ENCODE measurements at regions not wholly inside any gene's neighbourhood (a gene's known extent, or its start where the extent isn't known, plus 50 kb on each side); places are given as distances from the start of the nearest gene placed in this dataset.

GRCh38 chr12:85688837-85689236 lies 147.4 kb downstream of the RASSF9 start (continued):
- TF ChIP-seq ZNF280D (tag by site-specific recombination; IDR thresholded peaks at IDR 0.05) = no peak

GRCh38 chr12:85690146-85690545 lies 146.1 kb downstream of the RASSF9 start:
- Histone ChIP-seq H3K4me3 (ENCODE audit: low read depth, low read length) (no peak overlapping the region), H3K9me3 (ENCODE audit: control insufficient read depth, insufficient read depth, low read depth, low read length) (no peaks in the 10 kb centered on the region), H3K36me3 (ENCODE audit: control insufficient read depth in 2 of 2, insufficient read depth in 1 of 2, low read length in 2 of 2) (no peaks in the 10 kb centered on the region), H3K27ac (ENCODE audit: extremely low read depth, low read depth, low read length) (no peak overlapping the region), H3K4me1 (ENCODE audit: control insufficient read depth, insufficient read depth, low read length) (no peaks in the 10 kb centered on the region)
- POLR2A ChIA-PET = no interaction called here
- TF ChIP-seq ZNF214 (tag by site-specific recombination; IDR thresholded peaks at IDR 0.05; ENCODE audit: borderline replicate concordance) (no peak), ZNF10 (tag by site-specific recombination; IDR thresholded peaks at IDR 0.05) (no peak), ZNF76 (tag by site-specific recombination; IDR thresholded peaks at IDR 0.05; ENCODE audit: borderline replicate concordance, low read depth) (no peak), ZNF140 (tag by site-specific recombination; IDR thresholded peaks at IDR 0.05) (no peak), ZNF148 (tag by site-specific recombination; IDR thresholded peaks at IDR 0.05; ENCODE audit: borderline replicate concordance) (no peak), ZNF174 (tag by site-specific recombination; IDR thresholded peaks at IDR 0.05) (no peak), KLF1 (tag by site-specific recombination; IDR thresholded peaks at IDR 0.05) (no peak), ZBTB26 (tag by site-specific recombination; optimal IDR thresholded peaks at IDR 0.05) (no peak), ZNF19 (tag by site-specific recombination; IDR thresholded peaks at IDR 0.05; ENCODE audit: low read depth) (no peak), ZNF146 (tag by site-specific recombination; IDR thresholded peaks at IDR 0.05) (no peak), ZNF658 (tag by site-specific recombination; IDR thresholded peaks at IDR 0.05) (no peak), ZNF248 (tag by site-specific recombination; IDR thresholded peaks at IDR 0.05) (no peak), ZNF121 (tag by site-specific recombination; IDR thresholded peaks at IDR 0.05) (no peak), ZNF501 (tag by site-specific recombination; IDR thresholded peaks at IDR 0.05) (no peak), ZNF560 (tag by site-specific recombination; IDR thresholded peaks at IDR 0.05; ENCODE audit: borderline replicate concordance) (no peak), ZNF211 (tag by site-specific recombination; IDR thresholded peaks at IDR 0.05; ENCODE audit: low read depth) (no peak), ZNF112 (tag by site-specific recombination; IDR thresholded peaks at IDR 0.05) (no peak)
- CTCF ChIA-PET = interaction anchor here (0.6 to 1.0 kb wide), 2 partner anchors 17 to 114 kb away, joined by 4 to 6 read pairs; no protein-coding TSS in a partner anchor

All from HEK293 (cell line).